ENCODE measurements at regions not wholly inside any gene's neighbourhood (a gene's known extent, or its start where the extent isn't known, plus 50 kb on each side); places are given as distances from the start of the nearest gene placed in this dataset.
"Not testable (repeated sequence)": the region's sequence is repeated elsewhere in the genome, so short reads cannot be mapped to it uniquely, and the experiment has no call there.

- DNase-seq, result no peak
Observed at GRCh38 chr6:25127076-25127837, 151.9 kb upstream of the CARMIL1 start.

GRCh38 chr6:25130518-25130917 lies 148.7 kb upstream of the CARMIL1 start:
- no peak for DNase-seq

- no peak for DNase-seq
Observed at GRCh38 chr6:25132934-25133333, 146.2 kb upstream of the CARMIL1 start.

- no peak for DNase-seq
Observed at GRCh38 chr6:25133568-25133967, 145.6 kb upstream of the CARMIL1 start.

- no peak for DNase-seq
Observed at GRCh38 chr6:25136854-25137253, 142.3 kb upstream of the CARMIL1 start.

- no peak for DNase-seq
Observed at GRCh38 chr6:25137480-25137879, 141.7 kb upstream of the CARMIL1 start.

- no peak for DNase-seq
Observed at GRCh38 chr6:25137916-25138232, 141.3 kb upstream of the CARMIL1 start.

GRCh38 chr6:25138233-25138933 lies 140.8 kb upstream of the CARMIL1 start:
- no peak for DNase-seq

GRCh38 chr6:25138934-25139415 lies 140.2 kb upstream of the CARMIL1 start:
- no peak for DNase-seq

GRCh38 chr6:25139608-25140007 lies 139.6 kb upstream of the CARMIL1 start:
- not testable (repeated sequence) for DNase-seq

- no peak for DNase-seq
Observed at GRCh38 chr6:25142506-25142905, 136.7 kb upstream of the CARMIL1 start.

GRCh38 chr6:25144919-25145318 lies 134.3 kb upstream of the CARMIL1 start:
- no peak for DNase-seq

- DNase-seq, result no peak
Observed at GRCh38 chr6:25147223-25147622, 132.0 kb upstream of the CARMIL1 start.

GRCh38 chr6:25150031-25150430 lies 129.1 kb upstream of the CARMIL1 start:
- no peak for DNase-seq

- no peak for DNase-seq
Observed at GRCh38 chr6:25150863-25151262, 128.3 kb upstream of the CARMIL1 start.

GRCh38 chr6:25153079-25153478 lies 126.1 kb upstream of the CARMIL1 start:
- no peak for DNase-seq

GRCh38 chr6:25154034-25154596 lies 125.1 kb upstream of the CARMIL1 start:
- no peak for DNase-seq

- no peak for DNase-seq
Observed at GRCh38 chr6:25155211-25155610, 124.0 kb upstream of the CARMIL1 start.

GRCh38 chr6:25156123-25156522 lies 123.1 kb upstream of the CARMIL1 start:
- no peak for DNase-seq

- DNase-seq, result no peak
Observed at GRCh38 chr6:25157183-25157582, 122.0 kb upstream of the CARMIL1 start.

GRCh38 chr6:25157842-25158241 lies 121.3 kb upstream of the CARMIL1 start:
- no peak for DNase-seq

GRCh38 chr6:25160134-25160533 lies 119.0 kb upstream of the CARMIL1 start:
- not testable (repeated sequence) for DNase-seq

GRCh38 chr6:25165177-25165576 lies 114.0 kb upstream of the CARMIL1 start:
- no peak for DNase-seq

GRCh38 chr6:25165800-25166199 lies 113.4 kb upstream of the CARMIL1 start:
- no peak for DNase-seq

Measured in NCI-H187 treated with DMSO at 0.1 percent for 48 hours (cell line).